H9 (cell line): ENCODE measurements at regions not wholly inside any gene's neighbourhood (a gene's known extent, or its start where the extent isn't known, plus 50 kb on each side); places are given as distances from the start of the nearest gene placed in this dataset.

Source experiments
- DNase-seq: peaks from one replicate; pipeline ENCODE4 v3.0.0-alpha.2; 2017
- H2AFZ ChIP-seq: one replicate; pipeline ENCODE4 v1.6.1; 2013; ENCODE audit warnings: mild to moderate bottlenecking, low read length, control low read depth, moderate library complexity
- H2AK5ac ChIP-seq: 2 replicates; pipeline ENCODE4 v1.6.1; 2013; ENCODE audit warnings: low read length, control low read depth, mixed read lengths; ENCODE audit not compliant: insufficient read length
- H2BK120ac ChIP-seq: one replicate; pipeline ENCODE4 v1.6.1; 2013; ENCODE audit warnings: low read depth, mild to moderate bottlenecking, low read length, control low read depth, inconsistent platforms; ENCODE audit not compliant: poor library complexity, severe bottlenecking
- H2BK12ac ChIP-seq: 2 replicates; pipeline ENCODE4 v1.6.1; 2013; ENCODE audit warnings: low read length, control low read depth, mixed read lengths, low read depth; ENCODE audit not compliant: insufficient read length
- H2BK15ac ChIP-seq: 2 replicates; pipeline ENCODE4 v1.6.1; 2013; ENCODE audit warnings: low read depth, low read length, control low read depth
- H2BK20ac ChIP-seq: one replicate; pipeline ENCODE4 v1.6.1; 2013; ENCODE audit warnings: low read depth, mild to moderate bottlenecking, low read length, control low read depth, inconsistent platforms; ENCODE audit not compliant: poor library complexity, severe bottlenecking
- H2BK5ac ChIP-seq: 2 replicates; pipeline ENCODE4 v1.6.1; 2013; ENCODE audit warnings: low read length, control low read depth, mixed read lengths; ENCODE audit not compliant: insufficient read length
- H3K14ac ChIP-seq: 2 replicates; pipeline ENCODE4 v1.6.1; 2013; ENCODE audit warnings: low read length, control low read depth; ENCODE audit not compliant: insufficient read depth
- H3K18ac ChIP-seq: 2 replicates; pipeline ENCODE4 v1.6.1; 2013; ENCODE audit warnings: low read depth, mild to moderate bottlenecking, mixed read lengths, low read length, control low read depth; ENCODE audit not compliant: insufficient read length
- H3K23ac ChIP-seq: 2 replicates; pipeline ENCODE4 v1.6.1; 2013; ENCODE audit warnings: low read length, control low read depth, mixed read lengths, low read depth; ENCODE audit not compliant: insufficient read length
- H3K23me2 ChIP-seq: 2 replicates; pipeline ENCODE4 v1.6.1; 2013; ENCODE audit warnings: low read depth, mild to moderate bottlenecking, mixed read lengths, low read length, control low read depth; ENCODE audit not compliant: insufficient read length, poor library complexity, severe bottlenecking
- H3K27ac ChIP-seq: 2 replicates; pipeline ENCODE4 v1.5.1; 2013; ENCODE audit warnings: low read length, control low read depth, mixed read lengths, low read depth; ENCODE audit not compliant: insufficient read length
- H3K27me3 ChIP-seq: 2 replicates; pipeline ENCODE4 v1.6.1; 2013; ENCODE audit warnings: low read length, control low read depth, inconsistent platforms; ENCODE audit not compliant: insufficient read depth
- H3K4ac ChIP-seq: 2 replicates; pipeline ENCODE4 v1.6.1; 2013; ENCODE audit warnings: low read depth, mild to moderate bottlenecking, control low read depth, inconsistent platforms, low read length, moderate library complexity
- H3K4me1 ChIP-seq: 2 replicates; pipeline ENCODE4 v1.6.1; 2013; ENCODE audit warnings: low read length, control low read depth, inconsistent platforms; ENCODE audit not compliant: insufficient read depth
- H3K4me2 ChIP-seq: 2 replicates; pipeline ENCODE4 v1.6.1; 2013; ENCODE audit warnings: low read length, control low read depth, mixed read lengths; ENCODE audit not compliant: insufficient read length, insufficient read depth
- H3K56ac ChIP-seq: 2 replicates; pipeline ENCODE4 v1.6.1; 2013; ENCODE audit warnings: low read depth, mild to moderate bottlenecking, mixed read lengths, low read length, control low read depth; ENCODE audit not compliant: insufficient read length
- H3K79me1 ChIP-seq: 2 replicates; pipeline ENCODE4 v1.6.1; 2013; ENCODE audit warnings: low read depth, mild to moderate bottlenecking, moderate library complexity, low read length, control low read depth, inconsistent platforms; ENCODE audit not compliant: insufficient read depth, poor library complexity, severe bottlenecking
- H3K79me2 ChIP-seq: 2 replicates; pipeline ENCODE4 v1.6.1; 2013; ENCODE audit warnings: low read length, control low read depth, inconsistent platforms; ENCODE audit not compliant: insufficient read depth
- H3K9ac ChIP-seq: 2 replicates; pipeline ENCODE4 v1.6.1; 2013; ENCODE audit warnings: low read length, control low read depth, mixed read lengths; ENCODE audit not compliant: insufficient read length; ENCODE audit errors: extremely low read depth
- H3K9me3 ChIP-seq: one replicate; pipeline ENCODE4 v1.6.1; 2013; ENCODE audit warnings: low read depth, low read length, inconsistent platforms; ENCODE audit not compliant: control insufficient read depth
- H3T11ph ChIP-seq: one replicate; pipeline ENCODE4 v1.6.1; 2013; ENCODE audit warnings: mild to moderate bottlenecking, low read length, control low read depth, inconsistent platforms
- H4K20me1 ChIP-seq: one replicate; pipeline ENCODE4 v1.6.1; 2013; ENCODE audit not compliant: control insufficient read depth, insufficient read length, insufficient read depth
- H4K5ac ChIP-seq: 2 replicates; pipeline ENCODE4 v1.6.1; 2013; ENCODE audit warnings: low read depth, mild to moderate bottlenecking, mixed read lengths, low read length, control low read depth; ENCODE audit not compliant: insufficient read length
- H4K8ac ChIP-seq: replicated peaks from 2 replicates; pipeline ENCODE4 v1.6.1; 2013; ENCODE audit warnings: low read length, control low read depth, mixed read lengths, low read depth; ENCODE audit not compliant: insufficient read length
- H4K91ac ChIP-seq: 2 replicates; pipeline ENCODE4 v1.6.1; 2013; ENCODE audit warnings: low read depth, mild to moderate bottlenecking, moderate library complexity, mixed read lengths, low read length, control low read depth; ENCODE audit not compliant: insufficient read length
- H3K27ac Mint-ChIP-seq, 3 experiments: 2 replicates in 2 of 3; 3 replicates in 1 of 3; pipeline ENCODE4 v1.8.0; 2020 to 2021; ENCODE audit warnings: mixed read lengths in 3 of 3, mild to moderate bottlenecking in 1 of 3, moderate library complexity in 1 of 3
- H3K27me3 Mint-ChIP-seq: 2 replicates; pipeline ENCODE4 v1.8.0; 2021; ENCODE audit warnings: low read depth, mild to moderate bottlenecking, moderate library complexity, mixed read lengths
- H3K36me3 Mint-ChIP-seq, 3 experiments: 2 replicates in 2 of 3; 3 replicates in 1 of 3; pipeline ENCODE4 v1.8.0; 2020 to 2021; ENCODE audit warnings: low read depth in 3 of 3, mixed read lengths in 3 of 3; ENCODE audit not compliant: insufficient read depth in 1 of 3
- H3K4me1 Mint-ChIP-seq, 2 experiments: 2 replicates each; pipeline ENCODE4 v1.8.0; 2020; ENCODE audit warnings: mixed read lengths in 2 of 2
- H3K4me3 Mint-ChIP-seq, 2 experiments: 2 replicates in 1 of 2; 3 replicates in 1 of 2; pipeline ENCODE4 v1.8.0; 2020 to 2021; ENCODE audit warnings: mild to moderate bottlenecking in 2 of 2, mixed read lengths in 2 of 2, moderate library complexity in 1 of 2
- H3K9me3 Mint-ChIP-seq, 2 experiments: 2 replicates in 1 of 2; 3 replicates in 1 of 2; pipeline ENCODE4 v1.8.0; 2020; ENCODE audit warnings: mild to moderate bottlenecking in 2 of 2, mixed read lengths in 2 of 2, moderate library complexity in 1 of 2
- WGBS: extraction: QIAGEN DNeasy Blood & Tissue Kit; methylation state at CpG from one replicate; pipeline ENCODE4 v1.1.7; 2013; ENCODE audit warnings: missing lambda C conversion rate, low lambda C conversion rate, mixed read lengths; ENCODE audit not compliant: insufficient read length; ENCODE audit errors: extremely low coverage; 5-methylcytosine and 5-hydroxymethylcytosine counted together
- TF ChIP-seq, protein P1 (sequence below): fragments of 200-600 bp; sonication (generic); conservative IDR thresholded peaks from 3 replicates; pipeline ENCODE4 v1.8.0; 2021; ENCODE audit warnings: antibody characterized with exemption, mild to moderate bottlenecking

DNA sequence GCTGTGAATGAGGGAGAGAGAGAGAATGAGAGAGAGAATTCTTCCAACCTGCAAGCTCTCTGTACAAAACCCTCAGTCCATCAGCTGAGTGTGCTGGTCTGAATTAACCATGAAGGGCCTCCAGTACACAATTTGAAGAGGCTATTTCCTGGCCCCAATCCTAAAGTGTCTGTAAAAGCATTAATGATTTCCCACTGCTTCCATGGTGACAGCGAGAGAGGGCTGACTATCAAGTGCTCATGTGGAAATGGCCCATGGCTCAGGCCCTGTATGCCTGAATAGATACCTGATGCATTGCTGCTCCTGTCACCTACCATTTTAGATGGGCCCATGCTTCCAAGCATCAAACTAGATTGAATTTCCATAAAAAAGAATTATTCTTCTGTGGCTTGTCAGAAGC lies 592.4 kb downstream of the KIF4B start:
- Histone ChIP-seq H2BK15ac (no peak overlapping the region), H3K4ac (no peak overlapping the region), H3K4me1 (no peaks in the 10 kb centered on the region), H2BK120ac (no peak overlapping the region), H2BK20ac (no peak overlapping the region), H4K5ac (no peak overlapping the region), H2BK12ac (no peak overlapping the region), H3K56ac (no peak overlapping the region), H2AFZ (no peak overlapping the region), H4K91ac (no peak overlapping the region), H3K79me1 (no peaks in the 10 kb centered on the region), H3K9me3 (no peaks in the 10 kb centered on the region), H3K4me2 (no peak overlapping the region), H3K27ac (no peak overlapping the region), H3T11ph (no peak overlapping the region), H4K8ac (no peak overlapping the region), H2AK5ac (no peak overlapping the region), H3K27me3 (no peaks in the 10 kb centered on the region), H3K23ac (no peak overlapping the region), H3K79me2 (no peaks in the 10 kb centered on the region), H4K20me1 (no peaks in the 10 kb centered on the region), H3K23me2 (no peaks in the 10 kb centered on the region), H3K18ac (no peak overlapping the region), H3K9ac (no peak overlapping the region), H3K14ac (no peak overlapping the region), H2BK5ac (no peak overlapping the region)
- TF ChIP-seq, protein P1, sequence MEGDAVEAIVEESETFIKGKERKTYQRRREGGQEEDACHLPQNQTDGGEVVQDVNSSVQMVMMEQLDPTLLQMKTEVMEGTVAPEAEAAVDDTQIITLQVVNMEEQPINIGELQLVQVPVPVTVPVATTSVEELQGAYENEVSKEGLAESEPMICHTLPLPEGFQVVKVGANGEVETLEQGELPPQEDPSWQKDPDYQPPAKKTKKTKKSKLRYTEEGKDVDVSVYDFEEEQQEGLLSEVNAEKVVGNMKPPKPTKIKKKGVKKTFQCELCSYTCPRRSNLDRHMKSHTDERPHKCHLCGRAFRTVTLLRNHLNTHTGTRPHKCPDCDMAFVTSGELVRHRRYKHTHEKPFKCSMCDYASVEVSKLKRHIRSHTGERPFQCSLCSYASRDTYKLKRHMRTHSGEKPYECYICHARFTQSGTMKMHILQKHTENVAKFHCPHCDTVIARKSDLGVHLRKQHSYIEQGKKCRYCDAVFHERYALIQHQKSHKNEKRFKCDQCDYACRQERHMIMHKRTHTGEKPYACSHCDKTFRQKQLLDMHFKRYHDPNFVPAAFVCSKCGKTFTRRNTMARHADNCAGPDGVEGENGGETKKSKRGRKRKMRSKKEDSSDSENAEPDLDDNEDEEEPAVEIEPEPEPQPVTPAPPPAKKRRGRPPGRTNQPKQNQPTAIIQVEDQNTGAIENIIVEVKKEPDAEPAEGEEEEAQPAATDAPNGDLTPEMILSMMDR = no peak
- Mint-ChIP-seq H3K4me3 (no peak overlapping the region), H3K4me1 (peaks cover 0 to 3% of the 10 kb centered on the region in 2 experiments; a peak in 1 of 4 replicates), H3K27ac (0 out of 7 replicates have a peak overlapping the region, but pooled peaks of 1 of the 3 experiments have one; percentile 24), H3K27me3 (no peaks in the 10 kb centered on the region), H3K36me3 (no peaks in the 10 kb centered on the region), H3K9me3 (no peaks in the 10 kb centered on the region)
- DNase-seq = no peak
- no CpG with 5 or more reads among the region's 1 CpG for WGBS
